ENCODE measurements at regions not wholly inside any gene's neighbourhood (a gene's known extent, or its start where the extent isn't known, plus 50 kb on each side); places are given as distances from the start of the nearest gene placed in this dataset.
"Not testable (repeated sequence)": the region's sequence is repeated elsewhere in the genome, so short reads cannot be mapped to it uniquely, and the experiment has no call there.

DNA sequence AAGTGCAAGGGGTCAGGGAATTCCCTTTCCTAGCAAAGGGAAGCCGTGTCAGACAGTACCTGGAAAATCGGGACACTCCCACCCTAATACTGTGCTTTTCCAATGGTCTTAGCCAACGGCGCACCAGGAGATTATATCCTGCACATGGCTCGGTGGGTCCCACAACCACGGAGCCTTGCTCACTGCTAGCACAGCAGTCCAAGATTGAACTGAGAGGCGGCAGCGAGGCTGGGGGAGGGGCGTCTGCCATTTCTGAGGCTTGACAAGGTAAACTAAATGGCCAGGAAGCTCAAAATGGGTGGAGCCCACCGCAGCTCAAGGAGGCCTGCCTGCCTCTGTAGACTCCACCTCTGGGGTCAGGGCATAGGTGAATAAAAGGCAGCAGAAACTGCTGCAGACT, 76.5 kb upstream of the LINC00632 start:
- not testable (repeated sequence) for H2AFZ ChIP-seq (ENCODE audit: low read depth, low read length, severe bottlenecking); H3K36me3 ChIP-seq (ENCODE audit: low read length); H3F3A ChIP-seq (ENCODE audit: insufficient read depth); H3K9ac ChIP-seq (ENCODE audit: low read length); H3K4me2 ChIP-seq (ENCODE audit: low read depth, low read length, poor library complexity, severe bottlenecking); H3K79me2 ChIP-seq (ENCODE audit: insufficient read depth, low read length); H3K9me2 ChIP-seq (replicated peaks; ENCODE audit: insufficient read depth, low read length); H3K9me3 ChIP-seq (ENCODE audit: insufficient read depth, low read length); H3K27ac ChIP-seq (ENCODE audit: low read depth, low read length); H4K20me1 ChIP-seq (ENCODE audit: low read depth, low read length); H3K27me3 ChIP-seq (ENCODE audit: low read length); H3K4me3 ChIP-seq (ENCODE audit: insufficient read depth, low read length, poor library complexity, severe bottlenecking)

GRCh38 chrX:140608111-140608510, 101.4 kb upstream of the LINC00632 start:
- Histone ChIP-seq H3K9me3 (ENCODE audit: insufficient read depth, low read length) (no peaks in the 10 kb centered on the region), H3K4me2 (ENCODE audit: low read depth, low read length, poor library complexity, severe bottlenecking) (no peak overlapping the region), H3K27me3 (ENCODE audit: low read length) (no peaks in the 10 kb centered on the region), H4K20me1 (ENCODE audit: low read depth, low read length) (no peaks in the 10 kb centered on the region), H3K9ac (ENCODE audit: low read length) (no peak overlapping the region), H2AFZ (ENCODE audit: low read depth, low read length, severe bottlenecking) (no peak overlapping the region), H3K36me3 (ENCODE audit: low read length) (no peaks in the 10 kb centered on the region), H3K4me3 (ENCODE audit: insufficient read depth, low read length, poor library complexity, severe bottlenecking) (no peak overlapping the region), H3K27ac (ENCODE audit: low read depth, low read length) (no peak overlapping the region), H3K79me2 (ENCODE audit: insufficient read depth, low read length) (no peaks in the 10 kb centered on the region), H3F3A (ENCODE audit: insufficient read depth) (no peaks in the 10 kb centered on the region), H3K9me2 (replicated peaks; ENCODE audit: insufficient read depth, low read length) (no peaks in the 10 kb centered on the region)
- no peak for TF ChIP-seq EZH2phosphoT487 (conservative IDR thresholded peaks at IDR 0.05; ENCODE audit: low read length)
- TF ChIP-seq, protein P1, sequence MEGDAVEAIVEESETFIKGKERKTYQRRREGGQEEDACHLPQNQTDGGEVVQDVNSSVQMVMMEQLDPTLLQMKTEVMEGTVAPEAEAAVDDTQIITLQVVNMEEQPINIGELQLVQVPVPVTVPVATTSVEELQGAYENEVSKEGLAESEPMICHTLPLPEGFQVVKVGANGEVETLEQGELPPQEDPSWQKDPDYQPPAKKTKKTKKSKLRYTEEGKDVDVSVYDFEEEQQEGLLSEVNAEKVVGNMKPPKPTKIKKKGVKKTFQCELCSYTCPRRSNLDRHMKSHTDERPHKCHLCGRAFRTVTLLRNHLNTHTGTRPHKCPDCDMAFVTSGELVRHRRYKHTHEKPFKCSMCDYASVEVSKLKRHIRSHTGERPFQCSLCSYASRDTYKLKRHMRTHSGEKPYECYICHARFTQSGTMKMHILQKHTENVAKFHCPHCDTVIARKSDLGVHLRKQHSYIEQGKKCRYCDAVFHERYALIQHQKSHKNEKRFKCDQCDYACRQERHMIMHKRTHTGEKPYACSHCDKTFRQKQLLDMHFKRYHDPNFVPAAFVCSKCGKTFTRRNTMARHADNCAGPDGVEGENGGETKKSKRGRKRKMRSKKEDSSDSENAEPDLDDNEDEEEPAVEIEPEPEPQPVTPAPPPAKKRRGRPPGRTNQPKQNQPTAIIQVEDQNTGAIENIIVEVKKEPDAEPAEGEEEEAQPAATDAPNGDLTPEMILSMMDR (IDR thresholded peaks at IDR 0.05; ENCODE audit: insufficient read depth, low read length, poor library complexity, severe bottlenecking), result no peak

DNA sequence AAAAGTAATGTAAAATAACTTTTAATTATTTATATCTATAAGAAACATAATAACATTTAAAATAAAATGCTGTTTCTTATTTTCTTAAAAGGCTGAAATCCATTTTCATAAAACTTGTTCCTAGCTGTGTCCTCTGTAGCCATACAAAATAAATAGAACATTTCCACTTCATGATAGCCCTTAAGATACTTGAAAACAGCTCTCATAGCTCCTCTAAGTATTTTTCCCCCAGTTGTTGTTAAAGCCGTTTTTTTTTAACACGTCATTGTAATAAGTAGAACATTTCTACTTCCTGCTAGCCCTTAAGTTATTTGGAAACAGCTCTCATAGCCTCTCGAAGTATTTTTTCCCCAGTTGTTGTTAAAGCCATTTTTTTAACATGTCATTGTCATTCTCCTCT, 97.3 kb upstream of the SOX3 start:
- Histone ChIP-seq H3K4me3 (ENCODE audit: insufficient read depth, low read length, poor library complexity, severe bottlenecking) (no peak overlapping the region), H3K4me2 (ENCODE audit: low read depth, low read length, poor library complexity, severe bottlenecking) (no peak overlapping the region), H3K27me3 (ENCODE audit: low read length) (no peaks in the 10 kb centered on the region), H3K9me3 (ENCODE audit: insufficient read depth, low read length) (no peaks in the 10 kb centered on the region), H3K27ac (ENCODE audit: low read depth, low read length) (no peak overlapping the region), H3K9me2 (replicated peaks; ENCODE audit: insufficient read depth, low read length) (no peaks in the 10 kb centered on the region), H2AFZ (ENCODE audit: low read depth, low read length, severe bottlenecking) (no peak overlapping the region), H3K9ac (ENCODE audit: low read length) (no peak overlapping the region), H3K36me3 (ENCODE audit: low read length) (no peaks in the 10 kb centered on the region), H3K79me2 (ENCODE audit: insufficient read depth, low read length) (no peaks in the 10 kb centered on the region), H3F3A (ENCODE audit: insufficient read depth) (no peaks in the 10 kb centered on the region), H4K20me1 (ENCODE audit: low read depth, low read length) (no peaks in the 10 kb centered on the region)
- TF ChIP-seq, protein P1 (IDR thresholded peaks at IDR 0.05; ENCODE audit: insufficient read depth, low read length, poor library complexity, severe bottlenecking), result no peak
- TF ChIP-seq EZH2phosphoT487 (conservative IDR thresholded peaks at IDR 0.05; ENCODE audit: low read length), result no peak

DNA sequence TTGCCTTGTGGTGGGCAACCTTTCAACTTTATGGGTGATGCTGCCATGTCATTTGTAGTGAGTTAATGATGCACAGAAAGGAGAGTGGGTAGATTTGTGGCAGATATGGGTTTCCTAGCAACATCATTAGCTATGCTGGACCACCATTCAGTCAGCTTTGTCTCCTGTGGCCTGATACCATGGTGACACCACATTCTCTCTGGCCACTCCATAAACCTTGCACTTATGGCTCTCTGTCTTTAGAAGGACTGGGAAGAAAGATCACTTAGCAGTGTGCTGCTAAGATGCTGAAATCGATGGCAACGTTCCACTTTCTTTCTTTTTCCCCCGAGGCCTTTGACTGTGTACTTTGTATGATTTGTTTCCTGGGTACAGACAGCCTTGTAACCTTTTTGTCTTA, 95.0 kb upstream of the SOX3 start:
- Histone ChIP-seq H3K36me3 (ENCODE audit: low read length) (no peaks in the 10 kb centered on the region), H3K27me3 (ENCODE audit: low read length) (no peaks in the 10 kb centered on the region), H3K27ac (ENCODE audit: low read depth, low read length) (no peak overlapping the region), H3K9me2 (replicated peaks; ENCODE audit: insufficient read depth, low read length) (no peaks in the 10 kb centered on the region), H2AFZ (ENCODE audit: low read depth, low read length, severe bottlenecking) (no peak overlapping the region), H4K20me1 (ENCODE audit: low read depth, low read length) (no peaks in the 10 kb centered on the region), H3K9ac (ENCODE audit: low read length) (no peak overlapping the region), H3K9me3 (ENCODE audit: insufficient read depth, low read length) (no peaks in the 10 kb centered on the region), H3K4me3 (ENCODE audit: insufficient read depth, low read length, poor library complexity, severe bottlenecking) (no peak overlapping the region), H3F3A (ENCODE audit: insufficient read depth) (no peaks in the 10 kb centered on the region), H3K79me2 (ENCODE audit: insufficient read depth, low read length) (no peaks in the 10 kb centered on the region), H3K4me2 (ENCODE audit: low read depth, low read length, poor library complexity, severe bottlenecking) (no peak overlapping the region)
- TF ChIP-seq, protein P1 (IDR thresholded peaks at IDR 0.05; ENCODE audit: insufficient read depth, low read length, poor library complexity, severe bottlenecking), result no peak
- no peak for TF ChIP-seq EZH2phosphoT487 (conservative IDR thresholded peaks at IDR 0.05; ENCODE audit: low read length)
